HCT116 (cell line): ENCODE measurements at regions not wholly inside any gene's neighbourhood (a gene's known extent, or its start where the extent isn't known, plus 50 kb on each side); places are given as distances from the start of the nearest gene placed in this dataset.

Experiments
- ATAC-seq: fragments of 200-7000 bp; cut with Tn5 transposase; 2 replicates; pipeline ENCODE4 v1.9.1; 2020; ENCODE audit warnings: mild to moderate bottlenecking, moderate library complexity
- BruUV-seq: library from RNA; stranded (reverse); fragments of 400-500 nt; replicated peaks from 2 replicates; lab custom pipeline; 2021; lab: Mats Ljungman, UMichigan
- CTCF ChIA-PET: fragments of 300-600 bp; sonication (Branson Sonifier 250); formaldehyde crosslinking; loops from one replicate; lab custom pipeline; 2021; ENCODE audit warnings: antibody characterized with exemption; lab: Charles Lee
- POLR2A ChIA-PET: fragments of 300-600, 350-600 bp; sonication (Branson Sonifier 250); formaldehyde crosslinking; loops from one replicate; lab custom pipeline; 2021; ENCODE audit warnings: antibody characterized with exemption; lab: Charles Lee
- RAD21 ChIA-PET, 2 experiments: fragments of 300-600 bp; sonication (Branson Sonifier 250); formaldehyde crosslinking; loops; one replicate each; lab custom pipeline; 2023; ENCODE audit warnings: low total read pairs in 2 of 2; ENCODE audit not compliant: uncharacterized antibody in 2 of 2, unreplicated experiment in 2 of 2, low non-redundant PET in 1 of 2; lab: Charles Lee
- DNase-seq: peaks from one replicate; pipeline ENCODE4 v3.0.0-alpha.2; 2010; ENCODE audit warnings: low read depth, low spot score
- H2AFZ ChIP-seq: fragments of 200-600 bp; shearing (Covaris generic), sonication (generic); 2 replicates; pipeline ENCODE4 v1.6.1; 2017; ENCODE audit warnings: low read depth, mixed run types, mixed read lengths, antibody characterized with exemption, low read length; ENCODE audit not compliant: poor library complexity, severe bottlenecking
- H3K27ac ChIP-seq: 2 replicates; pipeline ENCODE4 v1.5.1; 2012; ENCODE audit warnings: low read depth, low read length
- H3K27me3 ChIP-seq: fragments of 200-600 bp; sonication (generic); 2 replicates; pipeline ENCODE4 v1.6.1; 2016; ENCODE audit warnings: mixed run types, low read length, mixed read lengths; ENCODE audit not compliant: insufficient read depth
- H3K36me3 ChIP-seq, 2 experiments: fragments of 200-500 bp in 1 of 2; fragments of 200-600 bp in 1 of 2; sonication (Bioruptor generic) in 1 of 2; sonication (generic) in 1 of 2; 2 replicates each; pipeline versions ENCODE4 v1.5.1 to v1.6.1; 2014 to 2016; ENCODE audit warnings: low read length in 2 of 2, inconsistent platforms in 1 of 2, mixed read lengths in 1 of 2, mixed run types in 1 of 2; ENCODE audit not compliant: insufficient read depth in 2 of 2, control insufficient read depth in 1 of 2
- H3K4me1 ChIP-seq, 2 experiments: fragments of 200-600 bp in 1 of 2; sonication (generic) in 1 of 2; 2 replicates each; pipeline versions ENCODE4 v1.5.1 to v1.6.1; 2012 to 2017; ENCODE audit warnings: low read length in 2 of 2, inconsistent platforms in 1 of 2, mild to moderate bottlenecking in 1 of 2, mixed read lengths in 1 of 2, mixed run types in 1 of 2, moderate library complexity in 1 of 2; ENCODE audit not compliant: insufficient read depth in 2 of 2, control insufficient read depth in 1 of 2
- H3K4me2 ChIP-seq: fragments of 200-600 bp; sonication (generic); 2 replicates; pipeline ENCODE4 v1.6.1; 2017; ENCODE audit warnings: mixed run types, low read length, mixed read lengths
- H3K4me3 ChIP-seq, 2 experiments: fragments of 200-600 bp in 1 of 2; sonication (generic) in 1 of 2; replicated peaks in 1 of 2; 2 replicates each; pipeline ENCODE4 v1.5.1; 2011 to 2016; ENCODE audit warnings: low read length in 2 of 2, control low read depth in 1 of 2, low read depth in 1 of 2, mild to moderate bottlenecking in 1 of 2, mixed read lengths in 1 of 2, mixed run types in 1 of 2
- H3K79me2 ChIP-seq: fragments of 200-600 bp; sonication (generic); 2 replicates; pipeline ENCODE4 v1.6.1; 2017; ENCODE audit warnings: mild to moderate bottlenecking, mixed run types, low read length, moderate library complexity, mixed read lengths; ENCODE audit not compliant: insufficient read depth
- H3K9ac ChIP-seq: fragments of 200-600 bp; sonication (generic); 2 replicates; pipeline ENCODE4 v1.6.1; 2016; ENCODE audit warnings: low read length, mixed read lengths
- H3K9me2 ChIP-seq: fragments of 200-600 bp; sonication (generic), shearing (Covaris generic); 2 replicates; pipeline ENCODE4 v1.6.1; 2017; ENCODE audit warnings: mixed run types, mild to moderate bottlenecking, moderate library complexity; ENCODE audit not compliant: insufficient read depth
- H3K9me3 ChIP-seq, 2 experiments: fragments of 200-500 bp in 1 of 2; fragments of 200-600 bp in 1 of 2; sonication (Bioruptor generic) in 1 of 2; sonication (generic) in 1 of 2; 2 replicates each; pipeline ENCODE4 v1.6.1; 2014 to 2017; ENCODE audit warnings: low read length in 2 of 2, mixed read lengths in 2 of 2, inconsistent platforms in 1 of 2, low read depth in 1 of 2, mild to moderate bottlenecking in 1 of 2, mixed run types in 1 of 2, moderate library complexity in 1 of 2; ENCODE audit not compliant: control insufficient read depth in 1 of 2, insufficient read depth in 1 of 2
- H4K20me1 ChIP-seq: fragments of 200-600 bp; sonication (generic), shearing (Covaris generic); 2 replicates; pipeline ENCODE4 v1.6.1; 2017; ENCODE audit warnings: mixed run types, mild to moderate bottlenecking, moderate library complexity; ENCODE audit not compliant: insufficient read depth
- ATF3 ChIP-seq: IDR thresholded peaks from 2 replicates; pipeline ENCODE4 v1.6.1; 2012
- CBX3 ChIP-seq: IDR thresholded peaks from 2 replicates; pipeline ENCODE4 v1.6.1; 2012; ENCODE audit warnings: low read depth
- CEBPB ChIP-seq: IDR thresholded peaks from 2 replicates; pipeline ENCODE4 v1.6.1; 2012; ENCODE audit warnings: low read depth
- CTCF ChIP-seq, 3 experiments: fragments of 200-600 bp in 1 of 3; sonication (generic) in 1 of 3; IDR thresholded peaks in 2 of 3; conservative IDR thresholded peaks in 1 of 3; 2 replicates each; pipeline ENCODE4 v1.5.1; 2012 to 2017; ENCODE audit warnings: low read depth in 2 of 3, low read length in 2 of 3, antibody characterized with exemption in 1 of 3, borderline replicate concordance in 1 of 3, control low read depth in 1 of 3, mild to moderate bottlenecking in 1 of 3, mixed read lengths in 1 of 3, mixed run types in 1 of 3, moderate library complexity in 1 of 3; ENCODE audit not compliant: insufficient read depth in 1 of 3
- EGR1 ChIP-seq: IDR thresholded peaks from 2 replicates; pipeline ENCODE4 v1.6.1; 2012; ENCODE audit warnings: low read depth
- ELF1 ChIP-seq: IDR thresholded peaks from 2 replicates; pipeline ENCODE4 v1.6.1; 2012; ENCODE audit warnings: low read depth, borderline replicate concordance
- EZH2 ChIP-seq: fragments of 200-600 bp; sonication (generic); IDR thresholded peaks from 2 replicates; pipeline ENCODE4 v1.6.1; 2017; ENCODE audit warnings: antibody characterized with exemption, mixed run types
- EZH2phosphoT487 ChIP-seq: fragments of 200-600 bp; IDR thresholded peaks from 2 replicates; pipeline ENCODE4 v1.6.1; 2018; ENCODE audit warnings: antibody characterized with exemption, borderline replicate concordance
- FOSL1 ChIP-seq: IDR thresholded peaks from 2 replicates; pipeline ENCODE4 v1.6.1; 2012; ENCODE audit warnings: low read depth
- POLR2AphosphoS5 ChIP-seq: IDR thresholded peaks from 2 replicates; pipeline ENCODE4 v1.6.1; 2011; ENCODE audit warnings: mild to moderate bottlenecking, low read depth, low read length, moderate library complexity
- RAD21 ChIP-seq: IDR thresholded peaks from 2 replicates; pipeline ENCODE4 v1.6.1; 2012; ENCODE audit warnings: low read depth, mild to moderate bottlenecking
- SP1 ChIP-seq: IDR thresholded peaks from 2 replicates; pipeline ENCODE4 v1.6.1; 2012; ENCODE audit warnings: low read depth
- SRF ChIP-seq: IDR thresholded peaks from 2 replicates; pipeline ENCODE4 v1.6.1; 2012; ENCODE audit warnings: low read depth
- TCF7L2 ChIP-seq: IDR thresholded peaks from 2 replicates; pipeline ENCODE4 v1.7.0; 2011; ENCODE audit warnings: borderline replicate concordance, inconsistent platforms; ENCODE audit not compliant: insufficient read depth, insufficient read length; ENCODE audit errors: extremely low read depth
- YY1 ChIP-seq: IDR thresholded peaks from 2 replicates; pipeline ENCODE4 v1.6.1; 2011; ENCODE audit warnings: low read length, low read depth, moderate library complexity, mild to moderate bottlenecking; ENCODE audit not compliant: insufficient replicate concordance; ENCODE audit errors: extremely low read depth
- ZBTB33 ChIP-seq: IDR thresholded peaks from 2 replicates; pipeline ENCODE4 v1.6.1; 2011; ENCODE audit warnings: mild to moderate bottlenecking, low read length, moderate library complexity; ENCODE audit not compliant: insufficient replicate concordance; ENCODE audit errors: extremely low read depth
- ZFX ChIP-seq: fragments of 450-650 bp; IDR thresholded peaks from 2 replicates; pipeline ENCODE4 v1.6.1; 2017
- ZNF274 ChIP-seq: fragments of 200-500 bp; sonication (Bioruptor generic); IDR thresholded peaks from 2 replicates; pipeline ENCODE4 v1.6.1; 2014; ENCODE audit warnings: mild to moderate bottlenecking, low read depth, low read length, inconsistent platforms
- intact Hi-C: fragments of 100-400 bp; cut with micrococcal nuclease; formaldehyde crosslinking; loops from 2 replicates; pipeline ENCODE4 v1.10.0; 2022
- TF ChIP-seq, protein P1 (sequence below): IDR thresholded peaks from 2 replicates; pipeline ENCODE4 v1.6.1; 2012; ENCODE audit warnings: low read depth
- TF ChIP-seq, protein P2 (sequence below): IDR thresholded peaks from 2 replicates; pipeline ENCODE4 v1.6.1; 2012

DNA sequence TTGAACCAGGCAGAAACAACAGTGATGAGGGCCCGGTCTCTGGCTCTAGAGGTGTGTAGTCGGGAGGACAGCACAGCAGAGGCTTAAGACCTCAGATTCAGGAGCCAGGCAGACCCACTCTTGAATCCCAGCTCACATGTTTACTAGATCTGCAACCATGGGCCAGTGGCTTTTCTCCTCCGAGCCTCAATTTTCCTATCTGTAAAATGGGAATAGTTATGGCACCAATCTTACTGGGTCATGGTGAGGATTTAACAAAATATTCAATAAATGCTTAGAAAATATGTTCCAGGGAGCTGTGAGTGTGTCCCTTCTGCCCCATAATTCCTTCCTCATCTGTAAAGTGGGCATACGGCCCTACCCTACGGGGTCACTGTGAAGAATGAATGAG, 506.9 kb downstream of the SHQ1 start:
- H3K9ac ChIP-seq = no peak overlapping the region
- H3K27ac ChIP-seq = no peak overlapping the region
- no peak overlapping the region for H3K4me2 ChIP-seq
- H2AFZ ChIP-seq = no peak overlapping the region
- no peaks in the 10 kb centered on the region for H3K9me2 ChIP-seq
- peaks cover 11 to 42% of the 10 kb centered on the region in 2 experiments; a peak in 3 of 4 replicates for H3K4me1 ChIP-seq
- no peak for DNase-seq
- POLR2A ChIA-PET = no interaction called here
- TF ChIP-seq CBX3 (no peak), EZH2phosphoT487 (no peak), EZH2 (no peak), ELF1 (no peak), YY1 (no peak), TCF7L2 (no peak), CTCF (IDR thresholded peaks at IDR 0.05 in 2 of 3, conservative IDR thresholded peaks at IDR 0.05 in 1 of 3; ENCODE audit: borderline replicate concordance in 1 of 3, insufficient read depth in 1 of 3, low read depth in 2 of 3, low read length in 2 of 3) (no peak), RAD21 (no peak), CEBPB (no peak), ZFX (no peak), ZBTB33 (no peak), ZNF274 (no peak), FOSL1 (no peak), POLR2AphosphoS5 (no peak), ATF3 (no peak), SRF (no peak), EGR1 (no peak), SP1 (no peak)
- TF ChIP-seq, protein P1, sequence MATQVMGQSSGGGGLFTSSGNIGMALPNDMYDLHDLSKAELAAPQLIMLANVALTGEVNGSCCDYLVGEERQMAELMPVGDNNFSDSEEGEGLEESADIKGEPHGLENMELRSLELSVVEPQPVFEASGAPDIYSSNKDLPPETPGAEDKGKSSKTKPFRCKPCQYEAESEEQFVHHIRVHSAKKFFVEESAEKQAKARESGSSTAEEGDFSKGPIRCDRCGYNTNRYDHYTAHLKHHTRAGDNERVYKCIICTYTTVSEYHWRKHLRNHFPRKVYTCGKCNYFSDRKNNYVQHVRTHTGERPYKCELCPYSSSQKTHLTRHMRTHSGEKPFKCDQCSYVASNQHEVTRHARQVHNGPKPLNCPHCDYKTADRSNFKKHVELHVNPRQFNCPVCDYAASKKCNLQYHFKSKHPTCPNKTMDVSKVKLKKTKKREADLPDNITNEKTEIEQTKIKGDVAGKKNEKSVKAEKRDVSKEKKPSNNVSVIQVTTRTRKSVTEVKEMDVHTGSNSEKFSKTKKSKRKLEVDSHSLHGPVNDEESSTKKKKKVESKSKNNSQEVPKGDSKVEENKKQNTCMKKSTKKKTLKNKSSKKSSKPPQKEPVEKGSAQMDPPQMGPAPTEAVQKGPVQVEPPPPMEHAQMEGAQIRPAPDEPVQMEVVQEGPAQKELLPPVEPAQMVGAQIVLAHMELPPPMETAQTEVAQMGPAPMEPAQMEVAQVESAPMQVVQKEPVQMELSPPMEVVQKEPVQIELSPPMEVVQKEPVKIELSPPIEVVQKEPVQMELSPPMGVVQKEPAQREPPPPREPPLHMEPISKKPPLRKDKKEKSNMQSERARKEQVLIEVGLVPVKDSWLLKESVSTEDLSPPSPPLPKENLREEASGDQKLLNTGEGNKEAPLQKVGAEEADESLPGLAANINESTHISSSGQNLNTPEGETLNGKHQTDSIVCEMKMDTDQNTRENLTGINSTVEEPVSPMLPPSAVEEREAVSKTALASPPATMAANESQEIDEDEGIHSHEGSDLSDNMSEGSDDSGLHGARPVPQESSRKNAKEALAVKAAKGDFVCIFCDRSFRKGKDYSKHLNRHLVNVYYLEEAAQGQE = no peak
- TF ChIP-seq, protein P2, sequence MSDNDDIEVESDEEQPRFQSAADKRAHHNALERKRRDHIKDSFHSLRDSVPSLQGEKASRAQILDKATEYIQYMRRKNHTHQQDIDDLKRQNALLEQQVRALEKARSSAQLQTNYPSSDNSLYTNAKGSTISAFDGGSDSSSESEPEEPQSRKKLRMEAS = no peak
- ATAC-seq = no peak
- no peaks in the 10 kb centered on the region for H3K27me3 ChIP-seq
- no peaks in the 10 kb centered on the region for H4K20me1 ChIP-seq
- peaks cover 0 to 8% of the 10 kb centered on the region in 2 experiments; a peak in 1 of 4 replicates for H3K9me3 ChIP-seq
- no peaks in the 10 kb centered on the region for H3K79me2 ChIP-seq
- no TSS peak for BruUV-seq
- intact Hi-C loops = no loop called here
- CTCF ChIA-PET = no interaction called here
- H3K4me3 ChIP-seq = no peak overlapping the region
- RAD21 ChIA-PET = no interaction called here
- no peaks in the 10 kb centered on the region for H3K36me3 ChIP-seq
